ENCODE measurements at regions not wholly inside any gene's neighbourhood (a gene's known extent, or its start where the extent isn't known, plus 50 kb on each side); places are given as distances from the start of the nearest gene placed in this dataset.

- no peaks in the 10 kb centered on the region for H3K36me3 ChIP-seq
- H3K27me3 ChIP-seq, result no peaks in the 10 kb centered on the region
- no peaks in the 10 kb centered on the region for H3K9me3 ChIP-seq
- no peak overlapping the region for H3K27ac ChIP-seq
- H3K4me1 ChIP-seq, result no peaks in the 10 kb centered on the region
- DNase-seq (ENCODE audit: low spot score in 2 of 2), result no peak
- TF ChIP-seq CTCF (IDR thresholded peaks at IDR 0.05), result no peak
- H3K4me3 ChIP-seq, result no peak overlapping the region
- intact Hi-C loops (cut with DNase I), result no loop called here
Observed at GRCh38 chr13:53568491-53568890, 539.9 kb downstream of the OLFM4 start.

GRCh38 chr13:53569453-53569852, 540.8 kb downstream of the OLFM4 start:
- H3K9me3 ChIP-seq, result no peaks in the 10 kb centered on the region
- TF ChIP-seq CTCF (IDR thresholded peaks at IDR 0.05), result no peak
- no peak overlapping the region for H3K27ac ChIP-seq
- DNase-seq (ENCODE audit: low spot score in 2 of 2), result no peak
- no peaks in the 10 kb centered on the region for H3K36me3 ChIP-seq
- no peak overlapping the region for H3K4me3 ChIP-seq
- H3K4me1 ChIP-seq, result no peaks in the 10 kb centered on the region
- intact Hi-C loops (cut with DNase I), result no loop called here
- no peaks in the 10 kb centered on the region for H3K27me3 ChIP-seq

- H3K36me3 ChIP-seq, result no peaks in the 10 kb centered on the region
- H3K27ac ChIP-seq, result no peak overlapping the region
- H3K4me1 ChIP-seq, result no peaks in the 10 kb centered on the region
- no peak for DNase-seq (ENCODE audit: low spot score in 2 of 2)
- no peak for TF ChIP-seq CTCF (IDR thresholded peaks at IDR 0.05)
- H3K27me3 ChIP-seq, result no peaks in the 10 kb centered on the region
- no peaks in the 10 kb centered on the region for H3K9me3 ChIP-seq
- H3K4me3 ChIP-seq, result no peak overlapping the region
- intact Hi-C loops (cut with DNase I), result no loop called here
Observed at GRCh38 chr13:53601113-53601512, 572.5 kb downstream of the OLFM4 start.

GRCh38 chr13:53605326-53605725, 576.7 kb downstream of the OLFM4 start:
- DNase-seq (ENCODE audit: low spot score in 2 of 2), result no peak
- H3K27ac ChIP-seq, result no peak overlapping the region
- TF ChIP-seq CTCF (IDR thresholded peaks at IDR 0.05), result no peak
- H3K27me3 ChIP-seq, result no peaks in the 10 kb centered on the region
- H3K36me3 ChIP-seq, result no peaks in the 10 kb centered on the region
- intact Hi-C loops (cut with DNase I), result no loop called here
- H3K9me3 ChIP-seq, result no peaks in the 10 kb centered on the region
- H3K4me3 ChIP-seq, result no peak overlapping the region
- no peaks in the 10 kb centered on the region for H3K4me1 ChIP-seq

- no peak for TF ChIP-seq CTCF (IDR thresholded peaks at IDR 0.05)
- intact Hi-C loops (cut with DNase I), result no loop called here
- Histone ChIP-seq H3K27ac (no peak overlapping the region), H3K27me3 (no peaks in the 10 kb centered on the region), H3K4me1 (no peaks in the 10 kb centered on the region), H3K36me3 (no peaks in the 10 kb centered on the region), H3K9me3 (no peaks in the 10 kb centered on the region), H3K4me3 (no peak overlapping the region)
- no peak for DNase-seq (ENCODE audit: low spot score in 2 of 2)
Observed at GRCh38 chr13:53612200-53612599, 583.6 kb downstream of the OLFM4 start.

GRCh38 chr13:53622456-53622855, 593.8 kb downstream of the OLFM4 start:
- Histone ChIP-seq H3K4me3 (no peak overlapping the region), H3K9me3 (no peaks in the 10 kb centered on the region), H3K27ac (no peak overlapping the region), H3K27me3 (no peaks in the 10 kb centered on the region), H3K4me1 (no peaks in the 10 kb centered on the region), H3K36me3 (no peaks in the 10 kb centered on the region)
- no peak for TF ChIP-seq CTCF (IDR thresholded peaks at IDR 0.05)
- DNase-seq (ENCODE audit: low spot score in 2 of 2), result no peak
- intact Hi-C loops (cut with DNase I), result no loop called here
